Epithelial cell of esophagus (primary cell): ENCODE measurements at regions not wholly inside any gene's neighbourhood (a gene's known extent, or its start where the extent isn't known, plus 50 kb on each side); places are given as distances from the start of the nearest gene placed in this dataset.
A peak's percentile ranks its signal among the peaks of the same experiment; 100 is the strongest.

ENCODE experiments used
- DNase-seq: peaks from one replicate; pipeline ENCODE4 v3.0.0; 2010; ENCODE audit warnings: low read depth
- H3K4me3 ChIP-seq: 2 replicates; pipeline ENCODE4 v1.5.1; 2011; ENCODE audit warnings: mild to moderate bottlenecking, low read length, control low read depth
- TF ChIP-seq, protein P1 (sequence below): IDR thresholded peaks from 2 replicates; pipeline ENCODE4 v1.5.1; 2011; ENCODE audit warnings: low read depth, mild to moderate bottlenecking, low read length, control low read depth, inconsistent platforms; ENCODE audit not compliant: insufficient read depth; ENCODE audit errors: missing control alignments

DNA sequence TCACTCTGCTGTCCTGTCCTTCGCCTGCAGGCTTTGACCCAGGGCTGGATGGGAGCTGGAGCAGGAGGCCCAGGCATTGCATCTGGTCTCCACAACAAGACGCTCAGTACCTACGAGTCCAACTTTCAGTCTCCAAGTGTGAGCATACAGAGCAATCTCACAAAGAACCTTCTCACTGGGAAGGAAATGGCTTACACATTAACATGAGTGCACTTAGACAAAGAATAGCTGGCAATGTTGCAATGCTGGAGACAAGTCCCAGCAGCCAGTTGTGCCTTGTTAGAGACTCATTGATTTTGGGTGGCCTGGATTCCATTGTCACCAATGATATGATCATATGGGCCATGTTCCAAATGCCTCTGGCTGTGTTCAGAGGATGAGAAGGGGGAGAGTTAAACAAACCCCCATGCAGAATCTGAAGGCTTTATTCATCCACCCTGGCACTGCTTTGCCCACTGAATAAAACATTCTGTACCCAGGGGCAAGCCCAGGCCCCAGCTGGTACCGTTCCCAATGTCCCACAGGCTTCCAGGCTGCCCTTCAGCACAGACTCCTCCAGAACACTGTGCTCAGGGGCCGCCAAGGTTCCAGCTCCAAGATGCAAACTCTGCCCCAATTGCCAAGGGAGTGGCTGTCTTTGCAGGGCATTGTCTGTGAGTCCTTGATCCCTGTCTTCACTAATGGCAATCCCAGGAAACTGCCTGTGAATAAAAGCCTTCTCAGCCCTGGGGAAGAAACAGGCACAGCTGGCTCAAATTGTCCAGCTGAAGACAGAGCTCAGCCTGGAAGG lies 185.5 kb downstream of the HSD17B3 start:
- no peak overlapping the region for H3K4me3 ChIP-seq
- peak; percentile 12 for DNase-seq
- TF ChIP-seq, protein P1, sequence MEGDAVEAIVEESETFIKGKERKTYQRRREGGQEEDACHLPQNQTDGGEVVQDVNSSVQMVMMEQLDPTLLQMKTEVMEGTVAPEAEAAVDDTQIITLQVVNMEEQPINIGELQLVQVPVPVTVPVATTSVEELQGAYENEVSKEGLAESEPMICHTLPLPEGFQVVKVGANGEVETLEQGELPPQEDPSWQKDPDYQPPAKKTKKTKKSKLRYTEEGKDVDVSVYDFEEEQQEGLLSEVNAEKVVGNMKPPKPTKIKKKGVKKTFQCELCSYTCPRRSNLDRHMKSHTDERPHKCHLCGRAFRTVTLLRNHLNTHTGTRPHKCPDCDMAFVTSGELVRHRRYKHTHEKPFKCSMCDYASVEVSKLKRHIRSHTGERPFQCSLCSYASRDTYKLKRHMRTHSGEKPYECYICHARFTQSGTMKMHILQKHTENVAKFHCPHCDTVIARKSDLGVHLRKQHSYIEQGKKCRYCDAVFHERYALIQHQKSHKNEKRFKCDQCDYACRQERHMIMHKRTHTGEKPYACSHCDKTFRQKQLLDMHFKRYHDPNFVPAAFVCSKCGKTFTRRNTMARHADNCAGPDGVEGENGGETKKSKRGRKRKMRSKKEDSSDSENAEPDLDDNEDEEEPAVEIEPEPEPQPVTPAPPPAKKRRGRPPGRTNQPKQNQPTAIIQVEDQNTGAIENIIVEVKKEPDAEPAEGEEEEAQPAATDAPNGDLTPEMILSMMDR, result no peak

DNA sequence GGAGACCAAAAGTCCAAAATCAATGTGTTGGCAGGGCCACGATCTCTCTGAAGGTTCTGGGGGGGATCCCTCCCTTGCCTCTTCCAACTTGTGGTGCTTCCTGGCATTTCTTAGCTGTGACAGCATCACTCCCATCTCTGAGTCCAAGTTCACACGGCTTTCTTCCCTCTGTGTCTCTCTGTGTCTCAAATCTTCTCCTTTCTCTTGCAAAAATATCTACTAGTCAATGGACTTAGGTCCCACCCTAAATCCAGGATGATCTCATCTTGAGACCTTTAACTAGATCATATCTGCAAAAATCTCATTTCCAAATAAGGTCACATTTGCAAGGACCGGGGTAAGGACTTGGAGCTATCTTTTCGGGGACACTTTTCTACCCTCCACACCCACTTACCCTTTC lies 186.1 kb downstream of the HSD17B3 start:
- TF ChIP-seq, protein P1, result no peak
- no peak overlapping the region for H3K4me3 ChIP-seq
- DNase-seq, result no peak

DNA sequence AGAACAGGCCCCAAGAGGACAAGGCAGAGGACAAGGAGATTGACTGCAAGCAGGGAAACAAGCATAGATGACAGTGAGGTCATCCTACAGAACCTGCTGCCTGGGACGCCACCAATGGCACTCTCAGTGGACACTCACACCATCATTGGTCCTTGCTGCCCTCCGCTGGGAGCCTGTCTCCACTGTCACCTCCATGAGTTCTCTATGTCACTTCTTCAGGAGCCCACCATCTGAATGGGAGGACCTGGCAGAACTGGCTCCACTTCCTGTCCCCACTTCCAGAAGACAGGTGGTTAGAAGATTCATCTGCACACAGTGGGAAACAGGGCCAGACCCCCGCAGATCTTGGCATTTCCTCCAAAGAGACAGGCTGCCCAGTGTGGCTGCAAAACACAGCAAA lies 188.9 kb downstream of the HSD17B3 start:
- H3K4me3 ChIP-seq, result no peak overlapping the region
- TF ChIP-seq, protein P1, result no peak
- no peak for DNase-seq

DNA sequence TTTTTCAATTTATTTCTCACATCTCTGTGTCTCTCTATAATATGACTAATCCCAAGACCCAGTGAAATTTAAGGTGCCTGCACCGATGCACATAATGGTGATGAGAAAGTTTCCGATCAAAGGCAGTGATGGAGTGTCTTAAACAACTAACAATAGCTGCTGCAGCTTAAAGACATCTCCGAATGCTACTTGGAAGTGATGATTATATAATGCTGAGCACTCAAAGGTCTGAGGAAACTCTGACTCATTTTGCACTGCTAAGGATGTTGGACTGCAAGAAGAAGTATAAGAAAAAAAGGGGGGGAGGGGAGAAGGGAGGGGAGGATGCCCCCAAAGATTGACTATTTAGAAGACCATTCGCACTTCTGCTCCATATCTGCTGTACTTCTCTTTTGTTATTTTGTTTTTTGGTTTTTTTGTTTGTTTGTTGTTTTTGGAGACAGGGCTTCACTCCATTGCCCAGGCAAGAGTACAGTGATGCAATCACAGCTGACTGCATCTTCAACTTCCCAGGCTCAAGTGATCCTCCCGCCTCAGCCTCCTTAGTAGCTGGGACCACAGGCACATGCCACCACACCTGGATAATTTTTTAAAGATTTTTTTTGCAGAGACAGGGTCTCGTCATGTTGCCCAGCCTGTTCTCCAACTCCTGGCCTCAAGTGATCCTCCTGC lies 192.2 kb downstream of the HSD17B3 start:
- H3K4me3 ChIP-seq, result no peak overlapping the region
- peak; percentile 16 for DNase-seq
- TF ChIP-seq, protein P1, result no peak

DNA sequence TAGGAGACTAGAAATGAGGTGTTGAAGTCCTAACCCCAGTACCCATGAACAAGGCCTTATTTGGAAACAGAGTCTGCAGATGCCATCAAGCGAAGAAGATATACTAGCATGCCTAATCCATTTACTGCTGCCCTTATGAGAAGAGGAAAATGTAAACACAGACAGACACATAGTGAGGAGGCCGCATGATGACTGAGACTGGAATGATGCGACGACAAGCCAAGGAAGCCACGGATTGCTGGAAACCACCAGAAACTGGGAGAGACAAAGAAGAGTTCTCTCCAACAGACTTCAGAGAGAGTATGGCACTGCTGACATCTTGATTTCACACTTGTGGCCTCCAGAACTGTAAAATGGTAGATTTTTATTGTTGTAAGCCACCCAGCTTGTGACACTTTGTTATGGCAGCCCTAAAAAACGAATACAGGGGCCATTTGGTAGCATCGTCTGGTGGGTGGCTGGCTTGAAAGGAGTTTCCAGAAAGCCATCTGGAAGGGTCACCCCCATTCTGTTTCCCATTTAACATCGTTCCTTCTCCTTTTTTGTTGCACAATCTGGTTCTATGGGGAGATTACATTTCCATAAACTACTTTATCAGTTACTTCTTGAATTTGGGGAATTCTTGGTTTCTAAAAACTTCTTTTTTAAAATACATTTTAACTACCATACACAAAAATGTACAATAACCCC lies 193.1 kb downstream of the HSD17B3 start:
- DNase-seq, result no peak
- TF ChIP-seq, protein P1, result no peak
- no peak overlapping the region for H3K4me3 ChIP-seq

DNA sequence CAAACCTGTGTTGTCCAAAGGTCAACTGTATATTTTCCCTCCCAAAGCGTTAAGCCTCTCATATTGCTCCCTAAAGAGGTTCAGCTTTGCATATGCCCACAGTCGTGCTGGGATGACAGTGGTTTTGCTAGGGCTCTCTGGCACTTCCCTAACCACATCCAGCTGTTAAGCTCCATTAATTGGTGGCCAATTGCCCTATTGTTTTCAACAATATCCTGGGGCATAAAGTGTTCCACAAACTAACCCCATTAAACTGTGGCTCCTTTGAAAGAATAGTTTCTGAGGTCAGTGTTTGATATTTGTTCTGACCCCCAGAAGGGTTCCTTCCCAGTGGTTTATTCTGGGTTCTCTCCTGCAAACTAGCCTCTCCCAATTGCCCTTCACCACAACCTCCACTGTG lies 194.5 kb downstream of the HSD17B3 start:
- no peak overlapping the region for H3K4me3 ChIP-seq
- no peak for DNase-seq
- TF ChIP-seq, protein P1, result no peak
